HepG2 (cell line): ENCODE measurements at regions not wholly inside any gene's neighbourhood (a gene's known extent, or its start where the extent isn't known, plus 50 kb on each side); places are given as distances from the start of the nearest gene placed in this dataset.

Experiments
- GABPB1 ChIP-seq: IDR thresholded peaks from 2 replicates; pipeline ENCODE4 v1.6.1; 2016; ENCODE audit warnings: mild to moderate bottlenecking, missing genetic modification reagents, moderate library complexity, missing compliant biosample characterization
- JUND ChIP-seq: sonication (generic); formaldehyde crosslinking; IDR thresholded peaks from 2 replicates; pipeline ENCODE4 v1.8.0; 2022; ENCODE audit warnings: mild to moderate bottlenecking, missing genetic modification reagents
- KAT7 ChIP-seq: IDR thresholded peaks from 2 replicates; pipeline ENCODE4 v1.6.1; 2018; ENCODE audit warnings: borderline replicate concordance, missing compliant biosample characterization
- MXI1 ChIP-seq: IDR thresholded peaks from 3 replicates; pipeline ENCODE4 v1.6.1; 2012; ENCODE audit warnings: low read depth, low read length, inconsistent platforms, borderline replicate concordance
- POLR2A ChIP-seq, 2 experiments: IDR thresholded peaks; 2 replicates each; pipeline ENCODE4 v1.6.1; 2011; ENCODE audit warnings: low read depth in 2 of 2, low read length in 2 of 2, mild to moderate bottlenecking in 1 of 2, moderate library complexity in 1 of 2; ENCODE audit not compliant: insufficient read depth in 1 of 2
- SMAD3 ChIP-seq: sonication (generic); formaldehyde crosslinking; IDR thresholded peaks from 2 replicates; pipeline ENCODE4 v1.4.0; 2020; ENCODE audit warnings: missing genetic modification reagents
- SRF ChIP-seq: IDR thresholded peaks from 2 replicates; pipeline ENCODE4 v1.6.1; 2011; ENCODE audit warnings: mild to moderate bottlenecking, low read depth, low read length, moderate library complexity
- THYN1 ChIP-seq: sonication (generic); formaldehyde crosslinking; IDR thresholded peaks from 2 replicates; pipeline ENCODE4 v1.8.1; 2023; ENCODE audit warnings: low read depth, mild to moderate bottlenecking, moderate library complexity, missing genetic modification reagents, borderline replicate concordance
- ZNF773 ChIP-seq: sonication (generic); formaldehyde crosslinking; IDR thresholded peaks from 2 replicates; pipeline ENCODE4 v1.4.0; 2020; ENCODE audit warnings: missing genetic modification reagents, borderline replicate concordance

- TF ChIP-seq ZNF773 (CRISPR knock-in tag) (no peak), SMAD3 (no peak), THYN1 (CRISPR knock-in tag) (no peak), GABPB1 (CRISPR knock-in tag) (no peak), JUND (CRISPR knock-in tag) (no peak), SRF (no peak), POLR2A (IDR thresholded peaks at IDR 0.05; ENCODE audit: insufficient read depth in 1 of 2, low read depth in 2 of 2, low read length in 2 of 2) (no peak), MXI1 (no peak), KAT7 (CRISPR knock-in tag) (no peak)
Measured at GRCh38 chr1:239960366-239960765, 131.3 kb upstream of the FMN2 start.
